HepG2 (cell line): ENCODE measurements at regions not wholly inside any gene's neighbourhood (a gene's known extent, or its start where the extent isn't known, plus 50 kb on each side); places are given as distances from the start of the nearest gene placed in this dataset.

ENCODE experiments used
- ATAC-seq: fragments of 200-7000 bp; cut with Tn5 transposase; 3 replicates; pipeline ENCODE4 v1.9.1; 2020; ENCODE audit warnings: mild to moderate bottlenecking, moderate library complexity
- BruUV-seq: library from RNA; stranded (reverse); fragments of 400-500 nt; replicated peaks from 2 replicates; lab custom pipeline; 2021; lab: Mats Ljungman, UMichigan
- CTCF ChIA-PET: fragments of 300-600 bp; formaldehyde crosslinking; extraction: SDS; loops from one replicate; lab custom pipeline; 2021; ENCODE audit warnings: low total read pairs, inconsistent platforms, low intra/inter-chr PET ratio; lab: Yijun Ruan, JAX
- POLR2A ChIA-PET: fragments of 350-600 bp; sonication (Branson Sonifier 250); formaldehyde crosslinking; loops from one replicate; lab custom pipeline; 2020; ENCODE audit warnings: antibody characterized with exemption, inconsistent platforms; lab: Yijun Ruan, JAX
- DNase-seq: peaks from one replicate; pipeline ENCODE4 v3.0.0-alpha.2; 2015; ENCODE audit warnings: low spot score
- FAIRE-seq: peaks from 3 replicates; lab custom pipeline; 2011; peaks lifted over from hg19 to GRCh38; lab: Jason Lieb, UNC
- H2AFZ ChIP-seq: one replicate; pipeline ENCODE4 v1.6.1; 2011; ENCODE audit warnings: low read length, inconsistent platforms
- H3K27ac ChIP-seq: fragments of 300-600 bp; 3 replicates; pipeline ENCODE4 v1.8.0; 2011; ENCODE audit warnings: mixed run types, mild to moderate bottlenecking, mixed read lengths, low read length, inconsistent platforms; ENCODE audit not compliant: insufficient read depth; ENCODE audit errors: extremely low read length
- H3K27me3 ChIP-seq, 2 experiments: fragments of 200-600 bp in 1 of 2; 2 replicates in 1 of 2; 3 replicates in 1 of 2; pipeline versions ENCODE4 v1.6.0 to v1.8.0; 2011; ENCODE audit warnings: low read length in 2 of 2, mild to moderate bottlenecking in 2 of 2, moderate library complexity in 2 of 2, inconsistent platforms in 1 of 2; ENCODE audit not compliant: insufficient read depth in 2 of 2, control insufficient read depth in 1 of 2
- H3K36me3 ChIP-seq, 2 experiments: fragments of 200-600 bp in 1 of 2; replicated peaks in 1 of 2; 2 replicates in 1 of 2; 3 replicates in 1 of 2; pipeline versions ENCODE4 v1.5.1 to v1.8.0; 2011; ENCODE audit warnings: low read length in 2 of 2, inconsistent platforms in 1 of 2; ENCODE audit not compliant: insufficient read depth in 2 of 2, control insufficient read depth in 1 of 2
- H3K4me1 ChIP-seq: 2 replicates; pipeline ENCODE4 v1.5.1; 2012; ENCODE audit warnings: low read length, inconsistent platforms; ENCODE audit not compliant: insufficient read depth
- H3K4me2 ChIP-seq: 2 replicates; pipeline ENCODE4 v1.6.0; 2011; ENCODE audit warnings: low read depth, low read length, inconsistent platforms
- H3K4me3 ChIP-seq, 3 experiments: fragments of 200-600 bp in 1 of 3; sonication (generic), shearing (Covaris generic) in 1 of 3; replicated peaks in 1 of 3; 2 replicates each; pipeline ENCODE4 v1.5.1; 2011 to 2016; ENCODE audit warnings: low read length in 3 of 3, inconsistent platforms in 2 of 3, low read depth in 2 of 3, mild to moderate bottlenecking in 2 of 3, control low read depth in 1 of 3, mixed read lengths in 1 of 3; ENCODE audit not compliant: insufficient read depth in 1 of 3
- H3K79me2 ChIP-seq: one replicate; pipeline ENCODE4 v1.6.1; 2011; ENCODE audit warnings: low read length, inconsistent platforms; ENCODE audit not compliant: insufficient read depth
- H3K9ac ChIP-seq: 2 replicates; pipeline ENCODE4 v1.6.0; 2011; ENCODE audit warnings: mild to moderate bottlenecking, low read depth, low read length, inconsistent platforms; ENCODE audit not compliant: insufficient read depth
- H3K9me3 ChIP-seq: 2 replicates; pipeline ENCODE4 v1.5.1; 2012; ENCODE audit warnings: mild to moderate bottlenecking, low read length
- H4K20me1 ChIP-seq: 2 replicates; pipeline ENCODE4 v1.6.0; 2011; ENCODE audit warnings: inconsistent platforms, mild to moderate bottlenecking, low read length, moderate library complexity; ENCODE audit not compliant: insufficient read depth
- CREB1 ChIP-seq, 2 experiments: fragments of 450-650 bp in 1 of 2; IDR thresholded peaks; 2 replicates each; pipeline ENCODE4 v1.6.1; 2016 to 2017; ENCODE audit warnings: control low read depth in 1 of 2, mild to moderate bottlenecking in 1 of 2, missing compliant biosample characterization in 1 of 2, missing genetic modification characterization in 1 of 2
- EED ChIP-seq: sonication (generic); formaldehyde crosslinking; IDR thresholded peaks from 2 replicates; pipeline ENCODE4 v1.5.0; 2020; ENCODE audit warnings: mild to moderate bottlenecking, missing genetic modification reagents
- IRX3 ChIP-seq: sonication (generic); formaldehyde crosslinking; IDR thresholded peaks from 2 replicates; pipeline ENCODE4 v1.8.1; 2023; ENCODE audit warnings: mild to moderate bottlenecking, low read depth, missing genetic modification reagents, borderline replicate concordance
- MAFG ChIP-seq: sonication (generic); formaldehyde crosslinking; IDR thresholded peaks from 2 replicates; pipeline ENCODE4 v1.5.1; 2020; ENCODE audit warnings: mild to moderate bottlenecking, missing genetic modification reagents
- PCBP1 ChIP-seq: fragments of 200-400 bp; formaldehyde crosslinking; IDR thresholded peaks from 2 replicates; pipeline ENCODE4 v1.6.1; 2017; ENCODE audit warnings: mild to moderate bottlenecking, low read depth, low read length, borderline replicate concordance
- SOX5 ChIP-seq: IDR thresholded peaks from 2 replicates; pipeline ENCODE4 v1.6.1; 2016; ENCODE audit warnings: borderline replicate concordance
- SP4 ChIP-seq: sonication (generic); formaldehyde crosslinking; IDR thresholded peaks from 2 replicates; pipeline ENCODE4 v1.8.1; 2023; ENCODE audit warnings: mild to moderate bottlenecking, missing genetic modification reagents
- ZBTB7B ChIP-seq: sonication (generic); formaldehyde crosslinking; IDR thresholded peaks from 2 replicates; pipeline ENCODE4 v1.4.0; 2020; ENCODE audit warnings: missing genetic modification reagents
- ZNF143 ChIP-seq: sonication (generic); formaldehyde crosslinking; IDR thresholded peaks from 2 replicates; pipeline ENCODE4 v1.4.0; 2020; ENCODE audit warnings: missing genetic modification reagents
- ZNF354B ChIP-seq: sonication (generic); formaldehyde crosslinking; IDR thresholded peaks from 2 replicates; pipeline ENCODE4 v1.8.0; 2022; ENCODE audit warnings: mild to moderate bottlenecking, missing genetic modification reagents
- ZNF614 ChIP-seq: IDR thresholded peaks from 2 replicates; pipeline ENCODE4 v1.6.1; 2018; ENCODE audit warnings: missing biosample characterization, missing genetic modification reagents, inconsistent platforms, borderline replicate concordance
- ZSCAN30 ChIP-seq: sonication (generic); formaldehyde crosslinking; IDR thresholded peaks from 2 replicates; pipeline ENCODE4 v1.5.0; 2020; ENCODE audit warnings: mild to moderate bottlenecking, missing genetic modification reagents
- WGBS: methylation state at CpG from one replicate; pipeline ENCODE4 v1.1.6; 2017; ENCODE audit warnings: low lambda C conversion rate; 5-methylcytosine and 5-hydroxymethylcytosine counted together
- in situ Hi-C: cut with HindIII; loops from 2 replicates; pipeline ENCODE4 v1.10.0; 2017; ENCODE audit warnings: low pct_unique_long_range_greater_than_20kb; ENCODE audit not compliant: extremely low pct_ligation_motif_present
- intact Hi-C: fragments of 100-400 bp; cut with micrococcal nuclease; formaldehyde crosslinking; loops from one replicate; pipeline ENCODE4 v1.10.0; 2022; ENCODE audit not compliant: unreplicated experiment
- TF ChIP-seq, protein P1 (sequence below): sonication (generic); formaldehyde crosslinking; IDR thresholded peaks from 2 replicates; pipeline ENCODE4 v1.4.0; 2020; ENCODE audit warnings: mild to moderate bottlenecking, missing genetic modification reagents
- TF ChIP-seq, protein P2 (sequence below): sonication (generic); formaldehyde crosslinking; IDR thresholded peaks from 2 replicates; pipeline ENCODE4 v1.8.0; 2022; ENCODE audit warnings: missing genetic modification reagents, mild to moderate bottlenecking, inconsistent platforms, borderline replicate concordance
- TF ChIP-seq, protein P3 (sequence below): IDR thresholded peaks from 2 replicates; pipeline ENCODE4 v1.6.1; 2016; ENCODE audit warnings: missing compliant biosample characterization, missing genetic modification reagents, borderline replicate concordance
- TF ChIP-seq, protein P4 (sequence below): sonication (generic); formaldehyde crosslinking; IDR thresholded peaks from 2 replicates; pipeline ENCODE4 v1.9.0; 2021; ENCODE audit warnings: missing genetic modification reagents, mild to moderate bottlenecking, borderline replicate concordance

DNA sequence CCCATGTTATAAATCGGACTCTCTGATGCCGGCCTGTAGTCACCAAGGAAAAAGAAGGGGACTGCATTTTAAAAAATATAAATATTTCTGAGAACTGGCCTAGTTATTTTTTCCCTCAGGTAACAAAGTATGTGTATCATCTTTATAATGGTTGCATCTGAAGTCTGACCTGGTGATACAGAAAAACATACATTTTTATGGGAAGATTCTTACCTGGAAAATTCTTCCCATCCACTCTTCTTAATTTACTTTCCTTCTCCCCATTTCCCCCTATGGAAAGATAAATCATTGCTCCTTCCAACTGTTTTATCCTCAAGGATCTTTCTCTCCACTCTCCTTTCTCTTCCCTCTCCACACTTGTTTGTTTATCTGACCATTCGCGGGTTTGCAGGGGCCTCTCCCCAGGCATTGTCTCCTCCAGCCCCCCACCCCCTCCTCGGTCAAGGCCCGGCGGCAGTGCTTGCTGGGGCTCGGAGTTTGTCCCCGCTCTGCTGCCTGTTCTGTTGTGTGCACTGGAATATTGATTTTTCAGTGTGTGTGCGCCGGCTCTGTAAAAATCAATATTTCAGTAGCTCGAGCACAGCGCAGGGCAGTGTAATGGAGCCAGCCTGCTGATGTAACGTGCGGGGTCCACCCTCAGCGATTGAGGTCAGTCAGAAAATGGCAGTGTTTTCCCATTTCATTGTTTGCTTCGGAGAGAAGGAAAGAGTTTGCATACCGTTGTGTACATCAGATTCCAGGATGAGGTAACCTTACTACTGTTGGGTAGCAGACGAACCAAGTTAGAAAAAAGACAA is 199.5 kb upstream of the NFE2L3 start:
- ChIA-PET POLR2A (interaction anchor here (0.5 to 1.2 kb wide), 2 partner anchors 107 to 248 kb away, joined by 3 to 4 read pairs; no protein-coding TSS in a partner anchor), CTCF (no interaction called here)
- no peaks in the 10 kb centered on the region for H4K20me1 ChIP-seq
- H3K4me1 ChIP-seq: peaks cover 40% of the 10 kb centered on the region
- intact Hi-C loops (loop anchor here (5.0 kb wide), 2 partner anchors 35 to 205 kb away; no protein-coding TSS in a partner anchor), in situ Hi-C loops (no loop called here)
- peaks cover 3% of the 10 kb centered on the region for H3K79me2 ChIP-seq
- BruUV-seq: no TSS peak
- DNase-seq (peak; percentile 93), ATAC-seq (peak; percentile 82), FAIRE-seq (peak; percentile 76)
- H3K36me3 ChIP-seq: no peaks in the 10 kb centered on the region
- WGBS: 1% methylated on average over 19 of the region's 19 CpGs
- H2AFZ ChIP-seq: no peak overlapping the region
- peak overlapping the region; percentile 78 to 89 (median 85) for H3K4me3 ChIP-seq
- H3K27me3 ChIP-seq: no peaks in the 10 kb centered on the region
- H3K27ac ChIP-seq: peak overlapping the region; percentile 88
- H3K9me3 ChIP-seq: no peaks in the 10 kb centered on the region
- peak overlapping the region; percentile 93 for H3K4me2 ChIP-seq
- H3K9ac ChIP-seq: peak overlapping the region; percentile 73
- TF ChIP-seq, protein P1, sequence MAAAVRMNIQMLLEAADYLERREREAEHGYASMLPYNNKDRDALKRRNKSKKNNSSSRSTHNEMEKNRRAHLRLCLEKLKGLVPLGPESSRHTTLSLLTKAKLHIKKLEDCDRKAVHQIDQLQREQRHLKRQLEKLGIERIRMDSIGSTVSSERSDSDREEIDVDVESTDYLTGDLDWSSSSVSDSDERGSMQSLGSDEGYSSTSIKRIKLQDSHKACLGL (CRISPR knock-in tag): no peak
- TF ChIP-seq, protein P2, sequence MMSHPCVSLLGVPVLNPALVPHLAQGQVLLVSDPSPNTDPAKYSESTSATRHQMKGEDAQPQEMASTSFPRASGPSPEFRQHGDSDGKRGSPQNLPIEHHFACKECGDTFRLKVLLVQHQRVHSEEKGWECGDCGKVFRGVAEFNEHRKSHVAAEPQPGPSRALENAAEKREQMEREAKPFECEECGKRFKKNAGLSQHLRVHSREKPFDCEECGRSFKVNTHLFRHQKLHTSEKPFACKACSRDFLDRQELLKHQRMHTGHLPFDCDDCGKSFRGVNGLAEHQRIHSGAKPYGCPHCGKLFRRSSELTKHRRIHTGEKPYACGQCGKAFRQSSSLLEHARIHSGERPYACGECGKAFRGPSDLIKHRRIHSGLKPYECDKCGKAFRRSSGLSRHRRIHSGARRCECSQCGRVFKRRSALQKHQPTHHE (CRISPR knock-in tag): peak; percentile 85; the same call in 1 of the 2 replicates
- TF ChIP-seq SP4 (peak; percentile 61; the same call in 1 of the 2 replicates), EED (CRISPR knock-in tag) (no peak), MAFG (CRISPR knock-in tag) (no peak), ZNF354B (CRISPR knock-in tag) (no peak), ZBTB7B (CRISPR knock-in tag) (peak; percentile 96), ZSCAN30 (CRISPR knock-in tag) (peak; percentile 75; the same call in 1 of the 2 replicates), PCBP1 (no peak), CREB1 (IDR thresholded peaks at IDR 0.05) (peak; percentile 52), CREB1 (CRISPR knock-in tag; IDR thresholded peaks at IDR 0.05) (peak; percentile 83), ZNF614 (peak; percentile 96), ZNF143 (CRISPR knock-in tag) (peak; percentile 59; the same call in 1 of the 2 replicates), IRX3 (CRISPR knock-in tag) (no peak), SOX5 (peak; percentile 98)
- TF ChIP-seq, protein P3, sequence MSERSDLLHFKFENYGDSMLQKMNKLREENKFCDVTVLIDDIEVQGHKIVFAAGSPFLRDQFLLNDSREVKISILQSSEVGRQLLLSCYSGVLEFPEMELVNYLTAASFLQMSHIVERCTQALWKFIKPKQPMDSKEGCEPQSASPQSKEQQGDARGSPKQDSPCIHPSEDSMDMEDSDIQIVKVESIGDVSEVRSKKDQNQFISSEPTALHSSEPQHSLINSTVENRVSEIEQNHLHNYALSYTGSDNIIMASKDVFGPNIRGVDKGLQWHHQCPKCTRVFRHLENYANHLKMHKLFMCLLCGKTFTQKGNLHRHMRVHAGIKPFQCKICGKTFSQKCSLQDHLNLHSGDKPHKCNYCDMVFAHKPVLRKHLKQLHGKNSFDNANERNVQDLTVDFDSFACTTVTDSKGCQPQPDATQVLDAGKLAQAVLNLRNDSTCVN (CRISPR knock-in tag): peak; percentile 97
- TF ChIP-seq, protein P4, sequence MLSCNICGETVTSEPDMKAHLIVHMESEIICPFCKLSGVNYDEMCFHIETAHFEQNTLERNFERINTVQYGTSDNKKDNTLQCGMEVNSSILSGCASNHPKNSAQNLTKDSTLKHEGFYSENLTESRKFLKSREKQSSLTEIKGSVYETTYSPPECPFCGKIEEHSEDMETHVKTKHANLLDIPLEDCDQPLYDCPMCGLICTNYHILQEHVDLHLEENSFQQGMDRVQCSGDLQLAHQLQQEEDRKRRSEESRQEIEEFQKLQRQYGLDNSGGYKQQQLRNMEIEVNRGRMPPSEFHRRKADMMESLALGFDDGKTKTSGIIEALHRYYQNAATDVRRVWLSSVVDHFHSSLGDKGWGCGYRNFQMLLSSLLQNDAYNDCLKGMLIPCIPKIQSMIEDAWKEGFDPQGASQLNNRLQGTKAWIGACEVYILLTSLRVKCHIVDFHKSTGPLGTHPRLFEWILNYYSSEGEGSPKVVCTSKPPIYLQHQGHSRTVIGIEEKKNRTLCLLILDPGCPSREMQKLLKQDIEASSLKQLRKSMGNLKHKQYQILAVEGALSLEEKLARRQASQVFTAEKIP (CRISPR knock-in tag): no peak
